ENCODE measurements at regions not wholly inside any gene's neighbourhood (a gene's known extent, or its start where the extent isn't known, plus 50 kb on each side); places are given as distances from the start of the nearest gene placed in this dataset.

DNA sequence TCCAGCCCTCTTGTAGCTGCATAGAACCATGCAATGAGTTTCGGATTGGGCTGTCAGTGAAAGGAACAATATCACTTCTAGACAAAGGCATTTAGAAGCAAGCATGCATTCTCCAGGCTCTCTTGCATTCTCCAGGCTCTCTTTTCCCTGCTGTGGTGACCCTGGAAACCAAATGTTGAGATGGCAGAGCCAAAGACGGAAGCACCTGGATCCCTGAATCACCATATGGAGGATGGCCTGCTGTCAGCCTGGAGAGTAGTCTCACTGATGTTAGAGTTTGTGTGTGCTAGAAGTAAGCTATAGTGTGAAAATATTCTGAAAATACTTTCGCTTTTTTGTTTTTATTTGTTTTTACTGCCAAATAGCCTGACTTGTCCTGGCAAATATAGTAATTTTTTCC lies 203.9 kb downstream of the C1D start:
- Histone ChIP-seq H3K27ac (ENCODE audit: low read depth in 1 of 2, low read length in 2 of 2) (no peak overlapping the region), H3K4me3 (ENCODE audit: low read depth in 1 of 3, low read length in 3 of 3) (no peak overlapping the region), H3K4me1 (ENCODE audit: control insufficient read depth in 4 of 4, insufficient read depth in 4 of 4, low read length in 3 of 4) (no peaks in the 10 kb centered on the region), H3K9me3 (ENCODE audit: control insufficient read depth in 4 of 4, low read length in 3 of 4) (no peaks in the 10 kb centered on the region), H3K9ac (ENCODE audit: low read depth in 1 of 2, low read length in 2 of 2) (no peak overlapping the region), H3K36me3 (ENCODE audit: control insufficient read depth in 4 of 4, insufficient read depth in 3 of 4, low read depth in 1 of 4, low read length in 3 of 4) (no peaks in the 10 kb centered on the region), H3K27me3 (ENCODE audit: control insufficient read depth in 4 of 4, insufficient read depth in 4 of 4, low read length in 3 of 4) (peaks cover 0 to 8% (median 1%) of the 10 kb centered on the region in 4 donors)
- WGBS = 80% methylated on average over 3 of the region's 3 CpGs
- DNase-seq (ENCODE audit: low spot score) = no peak
- TF ChIP-seq HNF4G (IDR thresholded peaks at IDR 0.05) = no peak
- TF ChIP-seq MAX (IDR thresholded peaks at IDR 0.05) = no peak
- no peak for TF ChIP-seq GABPA (IDR thresholded peaks at IDR 0.05 in 1 of 2, conservative IDR thresholded peaks at IDR 0.05 in 1 of 2)
- TF ChIP-seq HNF4A (conservative IDR thresholded peaks at IDR 0.05) = no peak
- TF ChIP-seq ZBTB33 (IDR thresholded peaks at IDR 0.05) = no peak
- TF ChIP-seq TAF1 (conservative IDR thresholded peaks at IDR 0.05) = no peak
- TF ChIP-seq CTCF (IDR thresholded peaks at IDR 0.05; ENCODE audit: low read depth, low read length, missing input control) = no peak
- no peak for TF ChIP-seq FOXA1 (IDR thresholded peaks at IDR 0.05)
- TF ChIP-seq RAD21 (IDR thresholded peaks at IDR 0.05) = no peak
- no peak for TF ChIP-seq REST (IDR thresholded peaks at IDR 0.05)
- no peak for TF ChIP-seq SP1 (IDR thresholded peaks at IDR 0.05)
- TF ChIP-seq JUND (IDR thresholded peaks at IDR 0.05) = no peak
- TF ChIP-seq, protein P1, sequence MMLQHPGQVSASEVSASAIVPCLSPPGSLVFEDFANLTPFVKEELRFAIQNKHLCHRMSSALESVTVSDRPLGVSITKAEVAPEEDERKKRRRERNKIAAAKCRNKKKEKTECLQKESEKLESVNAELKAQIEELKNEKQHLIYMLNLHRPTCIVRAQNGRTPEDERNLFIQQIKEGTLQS (IDR thresholded peaks at IDR 0.05) = no peak
- TF ChIP-seq NR2F2 (IDR thresholded peaks at IDR 0.05) = no peak
- TF ChIP-seq YY1 (IDR thresholded peaks at IDR 0.05) = no peak
- TF ChIP-seq RXRA (IDR thresholded peaks at IDR 0.05) = no peak

GRCh38 chr2:67865917-67866316 lies 196.9 kb downstream of the C1D start:
- DNase-seq (ENCODE audit: low spot score) = no peak
- WGBS = 46% methylated on average over 3 of the region's 3 CpGs
- H3K4me3 ChIP-seq (ENCODE audit: low read depth in 1 of 3, low read length in 3 of 3) = no peak overlapping the region

More at GRCh38 chr2:67865917-67866316, 196.9 kb downstream of the C1D start:
- H3K4me1 ChIP-seq (ENCODE audit: control insufficient read depth in 4 of 4, insufficient read depth in 4 of 4, low read length in 3 of 4) = no peaks in the 10 kb centered on the region
- TF ChIP-seq ZBTB33 (IDR thresholded peaks at IDR 0.05) = no peak
- TF ChIP-seq RXRA (IDR thresholded peaks at IDR 0.05) = no peak
- TF ChIP-seq JUND (IDR thresholded peaks at IDR 0.05) = no peak
- no peak for TF ChIP-seq FOXA1 (IDR thresholded peaks at IDR 0.05)
- TF ChIP-seq, protein P1 (IDR thresholded peaks at IDR 0.05) = no peak
- TF ChIP-seq CTCF (IDR thresholded peaks at IDR 0.05; ENCODE audit: low read depth, low read length, missing input control) = no peak
- no peak for TF ChIP-seq HNF4G (IDR thresholded peaks at IDR 0.05)
- TF ChIP-seq MAX (IDR thresholded peaks at IDR 0.05) = no peak
- no peak for TF ChIP-seq RAD21 (IDR thresholded peaks at IDR 0.05)
- no peak for TF ChIP-seq SP1 (IDR thresholded peaks at IDR 0.05)
- no peak for TF ChIP-seq GABPA (IDR thresholded peaks at IDR 0.05 in 1 of 2, conservative IDR thresholded peaks at IDR 0.05 in 1 of 2)
- H3K27me3 ChIP-seq (ENCODE audit: control insufficient read depth in 4 of 4, insufficient read depth in 4 of 4, low read length in 3 of 4) = peaks cover 0 to 3% (median 1%) of the 10 kb centered on the region in 4 donors
- no peak overlapping the region for H3K9ac ChIP-seq (ENCODE audit: low read depth in 1 of 2, low read length in 2 of 2)
- H3K27ac ChIP-seq (ENCODE audit: low read depth in 1 of 2, low read length in 2 of 2) = no peak overlapping the region
- H3K9me3 ChIP-seq (ENCODE audit: control insufficient read depth in 4 of 4, low read length in 3 of 4) = no peaks in the 10 kb centered on the region
- no peaks in the 10 kb centered on the region for H3K36me3 ChIP-seq (ENCODE audit: control insufficient read depth in 4 of 4, insufficient read depth in 3 of 4, low read depth in 1 of 4, low read length in 3 of 4)
